ENCODE measurements at regions not wholly inside any gene's neighbourhood (a gene's known extent, or its start where the extent isn't known, plus 50 kb on each side); places are given as distances from the start of the nearest gene placed in this dataset.

- DNase-seq, result no peak
Measured at GRCh38 chr2:176388861-176389260, 119.6 kb downstream of the MTX2 start.

GRCh38 chr2:176390276-176391147, 121.3 kb downstream of the MTX2 start:
- DNase-seq, result no peak

GRCh38 chr2:176391148-176391419, 121.8 kb downstream of the MTX2 start:
- no peak for DNase-seq

- no peak for DNase-seq
Measured at GRCh38 chr2:176392249-176392648, 123.0 kb downstream of the MTX2 start.

GRCh38 chr2:176392744-176393414, 123.6 kb downstream of the MTX2 start:
- DNase-seq, result no peak

GRCh38 chr2:176395273-176395854, 126.1 kb downstream of the MTX2 start:
- DNase-seq, result no peak

- no peak for DNase-seq
Measured at GRCh38 chr2:176398243-176399073, 129.2 kb downstream of the MTX2 start.

- DNase-seq, result no peak
Measured at GRCh38 chr2:176399074-176399598, 129.9 kb downstream of the MTX2 start.

- DNase-seq, result no peak
Measured at GRCh38 chr2:176405477-176405876, 136.2 kb downstream of the MTX2 start.

- DNase-seq, result no peak
Measured at GRCh38 chr2:176407706-176408105, 138.5 kb downstream of the MTX2 start.

- no peak for DNase-seq
Measured at GRCh38 chr2:176409671-176410070, 140.4 kb downstream of the MTX2 start.

- DNase-seq, result no peak
Measured at GRCh38 chr2:176412136-176412535, 142.9 kb downstream of the MTX2 start.

GRCh38 chr2:176413786-176414185, 144.5 kb downstream of the MTX2 start:
- DNase-seq, result no peak

- DNase-seq, result no peak
Measured at GRCh38 chr2:176414641-176415040, 145.4 kb downstream of the MTX2 start.

- DNase-seq, result no peak
Measured at GRCh38 chr2:176415174-176415895, 146.1 kb downstream of the MTX2 start.

GRCh38 chr2:176415937-176416499, 146.8 kb downstream of the MTX2 start:
- no peak for DNase-seq

- no peak for DNase-seq
Measured at GRCh38 chr2:176418768-176419167, 149.5 kb downstream of the MTX2 start.

- DNase-seq, result no peak
Measured at GRCh38 chr2:176419591-176420071, 150.4 kb downstream of the MTX2 start.

GRCh38 chr2:176421297-176422050, 152.2 kb downstream of the MTX2 start:
- DNase-seq, result no peak

GRCh38 chr2:176423819-176424218, 154.6 kb downstream of the MTX2 start:
- no peak for DNase-seq

GRCh38 chr2:176424746-176425145, 155.5 kb downstream of the MTX2 start:
- no peak for DNase-seq
